ENCODE measurements at regions not wholly inside any gene's neighbourhood (a gene's known extent, or its start where the extent isn't known, plus 50 kb on each side); places are given as distances from the start of the nearest gene placed in this dataset.

GRCh38 chr12:89289720-89290119, 62.6 kb downstream of the DUSP6 start:
- Histone ChIP-seq H3K36me3 (ENCODE audit: insufficient read depth, low read length) (no peaks in the 10 kb centered on the region), H3K9me3 (replicated peaks; ENCODE audit: low read length) (no peaks in the 10 kb centered on the region), H3K4me1 (ENCODE audit: control insufficient read depth, insufficient read depth, low read length) (no peaks in the 10 kb centered on the region), H3K27me3 (ENCODE audit: control insufficient read depth, insufficient read depth, low read length) (no peaks in the 10 kb centered on the region), H3K9ac (ENCODE audit: low read depth, low read length) (no peak overlapping the region), H3K4me3 (ENCODE audit: low read length) (no peak overlapping the region), H3K4me2 (ENCODE audit: low read length) (no peak overlapping the region)

DNA sequence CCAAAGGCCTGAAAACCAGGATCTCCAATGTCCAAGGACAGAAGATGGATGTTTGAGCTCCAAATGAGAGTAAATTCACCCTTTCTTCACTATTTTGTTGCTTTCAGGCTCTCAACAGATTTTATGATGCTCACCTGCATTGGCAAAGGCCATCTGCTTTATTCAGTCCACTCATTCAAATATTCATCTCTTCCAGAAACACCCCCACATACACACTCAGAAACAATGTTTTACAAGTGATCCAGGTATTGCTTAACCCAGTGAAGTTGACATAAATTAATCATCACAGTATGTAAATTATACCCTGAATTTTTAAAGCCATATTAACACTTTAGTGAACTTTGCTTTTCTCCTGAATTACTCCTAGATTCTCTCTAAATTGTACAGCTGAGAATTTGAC, 63.3 kb downstream of the DUSP6 start:
- H3K9ac ChIP-seq (ENCODE audit: low read depth, low read length): no peak overlapping the region
- H3K4me1 ChIP-seq (ENCODE audit: control insufficient read depth, insufficient read depth, low read length): no peaks in the 10 kb centered on the region
- no peaks in the 10 kb centered on the region for H3K27me3 ChIP-seq (ENCODE audit: control insufficient read depth, insufficient read depth, low read length)
- no peaks in the 10 kb centered on the region for H3K36me3 ChIP-seq (ENCODE audit: insufficient read depth, low read length)
- H3K4me3 ChIP-seq (ENCODE audit: low read length): no peak overlapping the region
- no peaks in the 10 kb centered on the region for H3K9me3 ChIP-seq (replicated peaks; ENCODE audit: low read length)
- no peak overlapping the region for H3K4me2 ChIP-seq (ENCODE audit: low read length)

- Histone ChIP-seq H3K27me3 (ENCODE audit: control insufficient read depth, insufficient read depth, low read length) (no peaks in the 10 kb centered on the region), H3K4me1 (ENCODE audit: control insufficient read depth, insufficient read depth, low read length) (no peaks in the 10 kb centered on the region), H3K36me3 (ENCODE audit: insufficient read depth, low read length) (no peaks in the 10 kb centered on the region), H3K9ac (ENCODE audit: low read depth, low read length) (no peak overlapping the region), H3K9me3 (replicated peaks; ENCODE audit: low read length) (no peaks in the 10 kb centered on the region), H3K4me2 (ENCODE audit: low read length) (no peak overlapping the region), H3K4me3 (ENCODE audit: low read length) (no peak overlapping the region)
Measured at GRCh38 chr12:89286501-89286900, 65.8 kb downstream of the DUSP6 start.

- H3K4me3 ChIP-seq (ENCODE audit: low read length): no peak overlapping the region
- H3K36me3 ChIP-seq (ENCODE audit: insufficient read depth, low read length): no peaks in the 10 kb centered on the region
Measured at GRCh38 chr12:89281539-89281867, 70.8 kb downstream of the DUSP6 start.

GRCh38 chr12:89280833-89281538, 71.3 kb downstream of the DUSP6 start:
- Histone ChIP-seq H3K4me1 (ENCODE audit: control insufficient read depth, insufficient read depth, low read length) (no peaks in the 10 kb centered on the region), H3K4me3 (ENCODE audit: low read length) (no peak overlapping the region), H3K27me3 (ENCODE audit: control insufficient read depth, insufficient read depth, low read length) (no peaks in the 10 kb centered on the region)

More at GRCh38 chr12:89281539-89281867, 70.8 kb downstream of the DUSP6 start:
- no peaks in the 10 kb centered on the region for H3K9me3 ChIP-seq (replicated peaks; ENCODE audit: low read length)
- H3K4me1 ChIP-seq (ENCODE audit: control insufficient read depth, insufficient read depth, low read length): no peaks in the 10 kb centered on the region
- no peaks in the 10 kb centered on the region for H3K27me3 ChIP-seq (ENCODE audit: control insufficient read depth, insufficient read depth, low read length)
- H3K9ac ChIP-seq (ENCODE audit: low read depth, low read length): no peak overlapping the region
- H3K4me2 ChIP-seq (ENCODE audit: low read length): no peak overlapping the region

DNA sequence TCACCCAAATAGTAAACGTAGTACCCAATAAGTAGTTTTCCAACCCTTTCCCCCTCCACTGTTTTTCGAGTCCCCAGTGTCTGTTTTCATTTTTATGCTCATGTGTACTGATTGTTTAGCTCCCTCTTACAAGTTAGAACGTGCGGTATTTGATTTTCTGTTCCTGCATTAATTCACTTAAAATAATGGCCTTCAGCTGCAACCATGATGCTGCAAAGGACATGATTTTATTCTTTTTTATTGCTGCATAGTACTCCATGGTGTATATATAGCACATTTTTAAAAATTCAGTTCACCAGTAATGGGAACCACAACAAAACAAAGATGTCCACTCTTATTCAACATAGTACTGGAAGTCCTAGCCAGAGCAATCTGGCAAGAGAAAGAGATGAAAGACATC, 72.8 kb downstream of the DUSP6 start:
- Histone ChIP-seq H3K9ac (ENCODE audit: low read depth, low read length) (no peak overlapping the region), H3K4me1 (ENCODE audit: control insufficient read depth, insufficient read depth, low read length) (no peaks in the 10 kb centered on the region), H3K36me3 (ENCODE audit: insufficient read depth, low read length) (no peaks in the 10 kb centered on the region), H3K4me3 (ENCODE audit: low read length) (no peak overlapping the region), H3K9me3 (replicated peaks; ENCODE audit: low read length) (no peaks in the 10 kb centered on the region), H3K4me2 (ENCODE audit: low read length) (no peak overlapping the region), H3K27me3 (ENCODE audit: control insufficient read depth, insufficient read depth, low read length) (no peaks in the 10 kb centered on the region)

More at GRCh38 chr12:89280833-89281538, 71.3 kb downstream of the DUSP6 start:
- Histone ChIP-seq H3K36me3 (ENCODE audit: insufficient read depth, low read length) (no peaks in the 10 kb centered on the region), H3K9me3 (replicated peaks; ENCODE audit: low read length) (no peaks in the 10 kb centered on the region), H3K9ac (ENCODE audit: low read depth, low read length) (no peak overlapping the region), H3K4me2 (ENCODE audit: low read length) (no peak overlapping the region)

DNA sequence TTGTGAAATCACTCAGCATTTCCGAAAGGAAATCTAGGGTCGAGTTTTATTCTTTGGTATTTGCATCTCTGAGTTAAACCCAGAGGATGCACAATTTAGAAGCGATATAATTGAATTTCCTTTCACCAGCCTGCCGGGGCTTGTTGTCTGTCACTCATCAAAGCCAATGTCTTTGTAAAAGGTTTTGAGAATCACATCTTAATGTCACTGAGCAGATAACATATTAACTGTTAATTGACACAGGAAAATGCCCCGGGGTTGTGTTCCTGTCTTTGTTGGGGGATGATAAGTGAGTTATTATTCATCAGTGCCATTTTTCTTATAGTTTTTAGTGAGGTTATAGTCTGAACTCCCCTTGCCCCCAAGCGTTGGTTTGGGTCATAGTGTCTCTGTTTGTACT, 73.4 kb downstream of the DUSP6 start:
- Histone ChIP-seq H3K36me3 (ENCODE audit: insufficient read depth, low read length) (no peaks in the 10 kb centered on the region), H3K4me3 (ENCODE audit: low read length) (no peak overlapping the region), H3K9me3 (replicated peaks; ENCODE audit: low read length) (no peaks in the 10 kb centered on the region), H3K4me1 (ENCODE audit: control insufficient read depth, insufficient read depth, low read length) (no peaks in the 10 kb centered on the region), H3K9ac (ENCODE audit: low read depth, low read length) (no peak overlapping the region), H3K27me3 (ENCODE audit: control insufficient read depth, insufficient read depth, low read length) (no peaks in the 10 kb centered on the region), H3K4me2 (ENCODE audit: low read length) (no peak overlapping the region)

- Histone ChIP-seq H3K9me3 (replicated peaks; ENCODE audit: low read length) (no peaks in the 10 kb centered on the region), H3K36me3 (ENCODE audit: insufficient read depth, low read length) (no peaks in the 10 kb centered on the region), H3K4me1 (ENCODE audit: control insufficient read depth, insufficient read depth, low read length) (no peaks in the 10 kb centered on the region), H3K9ac (ENCODE audit: low read depth, low read length) (no peak overlapping the region), H3K27me3 (ENCODE audit: control insufficient read depth, insufficient read depth, low read length) (no peaks in the 10 kb centered on the region), H3K4me2 (ENCODE audit: low read length) (no peak overlapping the region), H3K4me3 (ENCODE audit: low read length) (no peak overlapping the region)
Measured at GRCh38 chr12:89278169-89278568, 74.1 kb downstream of the DUSP6 start.

- H3K9me3 ChIP-seq (replicated peaks; ENCODE audit: low read length): no peaks in the 10 kb centered on the region
- no peak overlapping the region for H3K9ac ChIP-seq (ENCODE audit: low read depth, low read length)
- H3K4me2 ChIP-seq (ENCODE audit: low read length): no peak overlapping the region
- no peak overlapping the region for H3K4me3 ChIP-seq (ENCODE audit: low read length)
- H3K4me1 ChIP-seq (ENCODE audit: control insufficient read depth, insufficient read depth, low read length): no peaks in the 10 kb centered on the region
- no peaks in the 10 kb centered on the region for H3K36me3 ChIP-seq (ENCODE audit: insufficient read depth, low read length)
- no peaks in the 10 kb centered on the region for H3K27me3 ChIP-seq (ENCODE audit: control insufficient read depth, insufficient read depth, low read length)
Measured at GRCh38 chr12:89276860-89277259, 75.4 kb downstream of the DUSP6 start.

DNA sequence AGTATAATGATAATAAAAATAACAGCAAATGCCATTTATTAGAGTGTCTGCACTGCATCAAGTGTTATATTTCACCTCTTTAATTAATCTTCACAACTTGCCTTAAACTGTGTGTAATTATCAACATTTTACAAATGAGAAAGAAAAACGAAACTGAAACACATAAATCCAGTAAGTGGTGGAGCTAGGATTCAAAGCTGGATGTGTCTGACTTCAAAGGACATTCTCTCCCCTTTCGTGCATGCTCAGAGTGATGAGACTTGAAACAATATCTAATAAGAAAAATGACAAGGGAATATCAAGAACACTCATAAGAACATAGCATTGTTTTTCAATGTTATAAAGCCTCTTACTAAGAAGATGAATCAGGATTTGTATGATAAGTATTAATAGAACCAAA, 78.8 kb downstream of the DUSP6 start:
- Histone ChIP-seq H3K36me3 (ENCODE audit: insufficient read depth, low read length) (no peaks in the 10 kb centered on the region), H3K9ac (ENCODE audit: low read depth, low read length) (no peak overlapping the region), H3K27me3 (ENCODE audit: control insufficient read depth, insufficient read depth, low read length) (no peaks in the 10 kb centered on the region), H3K4me1 (ENCODE audit: control insufficient read depth, insufficient read depth, low read length) (no peaks in the 10 kb centered on the region), H3K9me3 (replicated peaks; ENCODE audit: low read length) (no peaks in the 10 kb centered on the region), H3K4me2 (ENCODE audit: low read length) (no peak overlapping the region), H3K4me3 (ENCODE audit: low read length) (no peak overlapping the region)

DNA sequence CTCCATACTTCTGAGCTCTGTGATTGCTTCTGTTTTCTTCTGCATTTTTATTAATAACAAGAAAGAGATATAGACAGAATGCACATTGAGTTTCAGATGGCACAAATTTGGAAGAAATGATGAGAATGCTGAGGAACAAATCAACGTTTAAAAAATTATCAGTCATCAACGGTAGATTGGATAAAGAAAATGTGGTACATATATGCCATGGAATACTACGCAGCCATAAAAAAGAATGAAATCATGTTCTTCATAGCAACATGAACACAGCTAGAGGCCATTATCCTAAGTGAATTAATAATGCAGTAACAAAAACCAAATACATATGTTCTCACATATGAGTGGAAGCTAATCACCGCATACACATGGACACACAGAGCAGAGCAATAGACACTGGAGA, 81.8 kb downstream of the DUSP6 start:
- no peaks in the 10 kb centered on the region for H3K4me1 ChIP-seq (ENCODE audit: control insufficient read depth, insufficient read depth, low read length)
- no peaks in the 10 kb centered on the region for H3K27me3 ChIP-seq (ENCODE audit: control insufficient read depth, insufficient read depth, low read length)
- no peaks in the 10 kb centered on the region for H3K36me3 ChIP-seq (ENCODE audit: insufficient read depth, low read length)
- no peak overlapping the region for H3K9ac ChIP-seq (ENCODE audit: low read depth, low read length)
- H3K4me2 ChIP-seq (ENCODE audit: low read length): no peak overlapping the region
- no peaks in the 10 kb centered on the region for H3K9me3 ChIP-seq (replicated peaks; ENCODE audit: low read length)
- no peak overlapping the region for H3K4me3 ChIP-seq (ENCODE audit: low read length)

- no peaks in the 10 kb centered on the region for H3K27me3 ChIP-seq (ENCODE audit: control insufficient read depth, insufficient read depth, low read length)
- no peak overlapping the region for H3K9ac ChIP-seq (ENCODE audit: low read depth, low read length)
- H3K9me3 ChIP-seq (replicated peaks; ENCODE audit: low read length): no peaks in the 10 kb centered on the region
- H3K4me2 ChIP-seq (ENCODE audit: low read length): no peak overlapping the region
- no peaks in the 10 kb centered on the region for H3K36me3 ChIP-seq (ENCODE audit: insufficient read depth, low read length)
- H3K4me1 ChIP-seq (ENCODE audit: control insufficient read depth, insufficient read depth, low read length): no peaks in the 10 kb centered on the region
- no peak overlapping the region for H3K4me3 ChIP-seq (ENCODE audit: low read length)
Measured at GRCh38 chr12:89269174-89269573, 83.1 kb downstream of the DUSP6 start.

All from skeletal muscle satellite cell (primary cell).